HG03095 (cell line): ENCODE measurements at regions not wholly inside any gene's neighbourhood (a gene's known extent, or its start where the extent isn't known, plus 50 kb on each side); places are given as distances from the start of the nearest gene placed in this dataset.

ENCODE experiments used
- ATAC-seq: cut with Tn5 transposase; IDR thresholded peaks from one replicate; pipeline ENCODE4 v1.9.1; 2021; ENCODE audit warnings: moderate library complexity; ENCODE audit not compliant: unreplicated experiment

- ATAC-seq = no peak
Measured at GRCh38 chr5:57595523-57595991, 112.9 kb upstream of the ACTBL2 start.

- no peak for ATAC-seq
Measured at GRCh38 chr5:57594436-57594835, 111.8 kb upstream of the ACTBL2 start.

DNA sequence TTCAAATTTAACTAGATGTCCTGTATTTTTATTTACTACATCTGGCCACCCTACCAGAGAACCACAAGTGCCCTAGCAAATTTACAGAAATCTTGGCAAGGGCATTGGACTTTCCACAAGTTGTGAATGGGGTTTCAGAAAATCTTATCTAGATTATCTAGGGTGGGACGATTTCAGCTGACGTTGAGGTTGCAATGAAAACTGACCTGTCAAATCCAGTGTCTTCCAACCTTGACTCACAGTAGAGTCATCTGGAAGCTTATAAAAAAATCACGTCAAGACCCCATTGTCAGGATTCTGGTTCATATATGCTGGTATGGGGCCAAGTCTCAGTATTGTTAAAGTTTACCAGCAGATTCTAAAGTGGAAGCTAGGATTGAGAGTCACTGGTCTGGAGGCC, 109.6 kb upstream of the ACTBL2 start:
- ATAC-seq = no peak

DNA sequence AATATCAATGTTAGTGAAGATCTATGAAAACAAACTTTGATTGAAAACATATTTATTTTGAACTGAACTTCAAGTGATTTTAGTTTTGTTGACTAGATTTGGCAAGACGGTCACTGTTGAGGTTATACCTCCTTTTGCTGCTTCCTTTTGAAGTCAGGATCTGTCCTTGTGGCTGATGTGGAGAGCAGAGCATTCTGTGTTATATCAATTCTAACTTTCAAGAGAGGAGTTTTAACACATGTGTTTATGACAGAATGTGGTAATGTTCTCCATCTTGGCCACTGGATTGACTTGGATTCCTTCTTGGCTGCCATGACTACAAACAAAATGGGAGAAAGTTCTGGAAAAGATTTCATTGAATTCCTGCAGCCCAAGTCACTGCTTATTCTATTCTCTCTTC, 104.0 kb upstream of the ACTBL2 start:
- no peak for ATAC-seq

- ATAC-seq = no peak
Measured at GRCh38 chr5:57582578-57583070, 100.0 kb upstream of the ACTBL2 start.

DNA sequence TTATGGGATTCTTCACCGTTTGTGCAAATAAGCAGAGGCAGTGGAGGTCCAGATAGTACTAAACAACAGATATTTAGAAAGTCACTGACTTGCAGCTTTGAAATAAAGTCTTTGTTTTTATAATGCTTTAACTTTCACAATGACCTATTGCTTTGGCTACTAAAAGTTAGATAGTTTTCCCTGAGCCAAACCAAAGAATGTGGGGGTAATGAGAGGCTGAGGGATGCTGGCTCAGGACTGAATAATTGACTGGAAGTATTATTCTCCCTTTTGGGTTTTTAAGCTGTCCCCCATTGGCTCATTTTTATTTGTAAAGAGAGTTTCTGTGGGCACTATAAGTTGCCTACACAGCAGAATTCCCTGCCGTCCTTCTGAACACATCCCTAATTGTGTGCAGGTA, 99.2 kb upstream of the ACTBL2 start:
- no peak for ATAC-seq

GRCh38 chr5:57581222-57581621, 98.6 kb upstream of the ACTBL2 start:
- ATAC-seq = no peak

DNA sequence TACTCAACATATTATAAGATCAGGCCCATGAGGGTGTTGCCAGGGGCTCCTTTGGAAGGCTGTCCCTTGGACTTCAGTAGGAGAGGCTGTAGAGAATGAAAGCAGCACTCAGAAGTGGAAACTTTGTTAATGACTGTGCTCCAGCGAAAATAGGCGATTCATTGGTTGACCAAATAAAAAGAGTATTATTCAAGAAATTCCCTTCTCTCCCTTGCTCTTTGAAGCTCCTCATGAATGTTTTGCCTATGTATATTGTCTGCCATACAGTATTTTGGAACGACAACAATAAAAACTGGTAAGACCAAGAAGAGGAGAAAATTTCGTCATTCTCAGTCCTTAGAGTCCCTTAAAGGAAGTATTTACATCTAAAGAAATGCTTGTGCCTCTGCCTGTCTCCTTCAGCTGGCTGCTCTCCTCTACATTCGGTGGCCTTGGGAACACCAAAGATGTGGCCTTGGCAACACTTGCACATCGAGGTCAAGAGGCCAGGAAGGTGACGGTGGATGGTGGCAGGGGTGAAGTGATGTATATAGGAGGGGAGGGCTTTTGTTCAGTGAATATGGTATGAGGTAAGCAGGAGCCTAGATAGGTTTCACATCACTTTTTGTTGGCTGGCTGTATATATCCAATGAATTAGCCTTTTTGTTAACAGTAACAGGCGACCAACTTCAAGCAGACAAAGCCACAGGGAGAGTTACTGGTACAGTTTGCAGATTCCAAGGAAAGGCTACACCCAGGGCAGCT, 95.0 kb upstream of the ACTBL2 start:
- no peak for ATAC-seq

DNA sequence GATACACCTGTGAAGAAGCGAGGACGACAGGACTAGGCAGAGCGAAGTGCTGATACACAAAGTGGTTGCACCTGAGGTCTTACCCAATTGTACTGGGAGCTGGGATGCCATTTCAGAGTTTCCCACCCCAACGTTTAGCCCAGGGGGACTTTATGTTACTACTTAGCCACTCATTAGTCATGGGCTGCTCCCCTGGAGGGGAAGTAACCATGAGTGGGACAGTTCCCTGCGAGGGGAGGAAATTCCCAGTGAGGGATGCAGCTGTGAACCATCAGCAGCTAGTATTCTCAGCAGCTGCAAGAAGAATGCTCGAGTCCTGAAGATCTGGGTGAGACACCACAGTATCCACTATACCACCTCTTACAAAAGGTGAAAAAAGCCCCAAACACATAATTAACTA, 93.7 kb upstream of the ACTBL2 start:
- no peak for ATAC-seq

DNA sequence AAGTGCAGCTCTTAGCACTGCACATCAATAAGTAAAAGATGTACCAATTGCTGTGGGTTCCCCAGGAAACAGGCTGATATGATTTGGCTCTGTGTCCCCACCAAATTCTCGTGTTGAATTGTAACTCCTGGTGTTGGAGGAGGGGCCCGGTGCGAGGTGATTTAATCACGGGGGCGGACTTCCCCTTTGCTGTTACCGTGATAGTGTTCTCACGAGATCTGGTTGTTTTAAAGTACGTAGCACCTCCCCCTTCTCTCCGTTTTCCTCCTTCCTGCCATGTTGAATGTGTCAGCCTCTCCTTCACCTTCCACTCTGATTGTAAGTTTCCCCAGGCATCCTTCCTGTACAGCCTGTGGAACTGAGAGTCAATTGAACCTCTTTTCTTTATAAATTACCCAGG, 93.2 kb upstream of the ACTBL2 start:
- ATAC-seq = no peak

DNA sequence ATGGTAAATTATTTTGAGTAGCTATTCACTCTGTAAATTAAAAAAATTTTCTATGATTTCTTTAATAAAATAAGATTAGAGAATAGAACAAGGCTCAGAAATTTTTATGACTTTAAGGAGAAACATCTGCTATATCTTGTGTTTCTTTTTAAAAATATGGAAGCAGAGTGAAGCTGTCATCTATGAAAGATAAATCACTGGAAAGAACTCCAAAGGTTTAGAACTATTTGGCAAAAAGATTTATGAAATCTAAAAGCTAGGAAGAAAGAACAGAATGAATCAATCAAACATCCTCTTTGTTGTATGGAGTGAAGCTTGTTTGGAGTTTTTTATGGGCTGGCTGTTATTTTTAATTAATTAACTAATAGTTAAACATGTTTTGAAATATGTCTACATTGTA, 89.8 kb upstream of the ACTBL2 start:
- no peak for ATAC-seq

- ATAC-seq = no peak
Measured at GRCh38 chr5:57569601-57570000, 87.0 kb upstream of the ACTBL2 start.

DNA sequence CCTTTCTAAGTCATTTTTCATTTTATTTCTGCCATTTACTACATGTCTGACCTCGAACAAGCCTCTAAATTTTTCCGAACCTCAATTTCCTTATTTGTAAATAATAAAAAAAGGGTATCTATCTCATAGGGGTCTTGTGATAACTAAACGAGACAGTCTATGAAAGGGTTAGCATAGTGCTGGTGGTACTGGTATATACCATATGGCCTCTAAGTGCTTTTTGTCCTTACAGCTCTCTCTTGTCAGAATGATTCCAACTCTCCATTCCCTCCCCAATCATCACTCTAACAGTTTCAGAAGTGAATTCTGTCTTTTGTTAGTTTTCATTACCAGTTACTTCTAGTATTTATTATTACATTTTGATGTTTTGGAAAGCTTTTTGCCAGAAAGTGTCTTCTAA, 85.5 kb upstream of the ACTBL2 start:
- no peak for ATAC-seq

DNA sequence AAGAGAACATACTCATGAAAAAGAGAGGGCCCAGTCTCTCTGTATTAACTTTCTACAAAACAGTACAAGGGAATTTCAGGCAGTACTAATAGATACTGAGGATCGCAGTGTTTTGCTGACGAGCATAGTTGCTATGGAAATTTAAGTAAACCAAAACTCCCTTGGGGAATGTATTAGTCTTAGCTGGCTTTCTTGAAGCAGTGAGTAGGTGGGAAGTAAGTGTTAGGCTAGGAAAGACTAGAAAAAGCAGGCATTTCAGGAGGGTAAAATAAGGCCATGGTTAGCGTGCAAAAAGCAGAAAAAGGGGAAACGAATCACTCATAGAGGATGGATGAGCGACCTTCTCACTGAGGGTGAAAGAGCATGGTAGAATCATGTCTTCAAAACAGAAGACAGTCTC, 84.3 kb upstream of the ACTBL2 start:
- ATAC-seq = peak; percentile 62

- no peak for ATAC-seq
Measured at GRCh38 chr5:57561231-57561842, 78.7 kb upstream of the ACTBL2 start.

- ATAC-seq = no peak
Measured at GRCh38 chr5:57559110-57559635, 76.6 kb upstream of the ACTBL2 start.

- no peak for ATAC-seq
Measured at GRCh38 chr5:57552033-57552432, 69.4 kb upstream of the ACTBL2 start.

DNA sequence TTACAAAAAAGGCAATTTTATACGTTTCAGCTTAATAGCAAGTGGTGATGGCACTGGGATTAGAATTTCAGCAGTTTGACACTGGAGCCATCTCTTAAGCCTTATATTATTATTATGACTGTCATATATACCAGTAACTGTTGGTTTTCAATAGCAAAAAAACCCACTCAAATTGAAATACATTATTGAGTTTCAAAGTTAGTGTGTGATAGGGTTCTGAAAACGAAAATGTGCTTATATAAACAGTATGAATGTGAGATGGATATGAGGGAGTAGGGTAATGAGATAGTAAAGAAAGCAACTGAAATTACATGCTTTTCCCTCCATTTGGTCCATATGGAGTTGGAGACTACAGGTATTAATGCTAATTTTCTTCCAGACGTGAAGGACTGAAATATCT, 68.6 kb upstream of the ACTBL2 start:
- no peak for ATAC-seq

DNA sequence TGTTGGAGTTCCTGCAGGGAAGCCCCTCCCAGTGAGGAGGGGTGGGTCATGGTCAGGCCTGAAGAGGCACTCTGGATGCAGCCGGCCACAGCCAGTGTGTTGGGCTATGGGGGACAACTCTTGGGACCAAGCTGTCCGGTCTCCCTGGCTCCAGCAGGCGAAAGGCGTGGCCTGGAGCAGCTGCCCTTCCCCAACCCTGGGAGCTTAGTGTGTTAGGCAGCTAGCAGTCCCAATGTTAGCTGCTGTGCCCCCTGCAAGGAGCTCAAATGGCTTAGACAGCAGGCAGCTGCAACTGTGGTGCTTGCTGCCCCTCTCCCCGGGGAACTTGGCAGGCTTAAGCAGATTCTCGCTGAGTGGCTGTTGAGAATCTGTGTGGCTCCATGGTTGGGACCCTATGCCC, 67.5 kb upstream of the ACTBL2 start:
- no peak for ATAC-seq

DNA sequence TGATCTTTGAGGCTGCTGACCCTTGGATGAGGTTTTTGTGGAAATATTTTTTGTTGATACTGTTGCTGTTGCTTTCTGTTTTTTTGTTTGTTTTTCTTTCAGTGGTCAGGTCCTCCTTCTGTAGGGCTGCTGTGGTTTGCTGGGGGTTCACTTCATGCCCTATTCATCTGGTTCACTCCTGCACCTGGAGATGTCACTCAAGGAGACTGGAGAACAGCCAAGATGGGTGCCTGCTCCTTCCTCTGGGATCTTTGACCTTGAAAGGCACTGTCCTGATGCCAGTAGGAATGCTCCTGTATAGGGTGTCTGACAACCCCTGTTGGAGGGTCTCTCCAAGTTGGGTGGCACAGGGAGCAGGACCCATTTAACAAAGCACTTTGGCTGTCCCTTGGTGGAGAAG, 67.0 kb upstream of the ACTBL2 start:
- ATAC-seq = no peak

DNA sequence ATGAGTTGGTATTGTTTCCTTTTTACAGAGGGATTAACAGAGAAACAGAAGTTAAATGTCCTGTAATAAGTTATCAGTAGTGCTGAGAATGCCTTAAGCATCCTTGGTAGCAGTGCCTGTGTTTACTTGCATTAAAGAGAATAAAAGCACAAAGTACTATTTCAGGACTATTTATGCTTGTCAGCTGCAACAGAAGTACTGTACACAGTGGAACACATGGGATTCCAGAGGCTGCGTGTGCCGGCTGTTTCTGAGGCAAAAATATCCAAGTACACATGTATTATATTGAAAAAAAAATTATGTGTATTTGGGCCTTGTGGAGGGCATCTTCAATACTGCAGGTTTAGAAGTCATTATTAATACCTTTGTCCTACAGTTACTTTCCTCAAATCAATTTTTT, 58.2 kb upstream of the ACTBL2 start:
- ATAC-seq = no peak

- ATAC-seq = no peak
Measured at GRCh38 chr5:57539281-57539701, 56.7 kb upstream of the ACTBL2 start.
